SK-N-SH (cell line): ENCODE measurements at regions not wholly inside any gene's neighbourhood (a gene's known extent, or its start where the extent isn't known, plus 50 kb on each side); places are given as distances from the start of the nearest gene placed in this dataset.

ENCODE experiments used
- CTCF ChIA-PET: fragments of 300-600, 350-600 bp; formaldehyde crosslinking; extraction: SDS; loops from one replicate; lab custom pipeline; 2021; lab: Yijun Ruan, JAX
- POLR2A ChIA-PET: fragments of 350-600 bp; sonication (Branson Sonifier 250); formaldehyde crosslinking; extraction: SDS; loops from one replicate; lab custom pipeline; 2020; ENCODE audit warnings: antibody characterized with exemption, inconsistent platforms; lab: Yijun Ruan, JAX
- DNase-seq: peaks from one replicate; pipeline ENCODE4 v3.0.0; 2012
- H2AFZ ChIP-seq: fragments of 200-600 bp; sonication (generic); 2 replicates; pipeline ENCODE4 v1.8.1; 2016; ENCODE audit warnings: antibody characterized with exemption, mild to moderate bottlenecking, low read depth
- H3F3A ChIP-seq: fragments of 200-600 bp; sonication (generic); replicated peaks from 2 replicates; pipeline ENCODE3; 2016; ENCODE audit warnings: antibody characterized with exemption, mild to moderate bottlenecking; ENCODE audit not compliant: insufficient read depth
- H3K27ac ChIP-seq, 2 experiments: fragments of 200-500 bp in 1 of 2; fragments of 200-600 bp in 1 of 2; sonication (Bioruptor generic) in 1 of 2; sonication (generic), shearing (Covaris generic) in 1 of 2; 2 replicates each; pipeline versions ENCODE4 v1.5.1 to v1.6.1; 2014 to 2016; ENCODE audit warnings: low read depth in 2 of 2, inconsistent platforms in 1 of 2, low read length in 1 of 2, mild to moderate bottlenecking in 1 of 2, mixed read lengths in 1 of 2
- H3K27me3 ChIP-seq: fragments of 200-600 bp; sonication (generic), shearing (Covaris generic); 2 replicates; pipeline ENCODE4 v1.6.1; 2016; ENCODE audit warnings: mixed run types; ENCODE audit not compliant: insufficient read depth
- H3K36me3 ChIP-seq, 2 experiments: fragments of 200-500 bp in 1 of 2; fragments of 200-600 bp in 1 of 2; sonication (Bioruptor generic) in 1 of 2; sonication (generic) in 1 of 2; replicated peaks in 1 of 2; 2 replicates each; pipeline versions ENCODE3 to v1.5.1; 2014 to 2016; ENCODE audit warnings: low read length in 1 of 2, mild to moderate bottlenecking in 1 of 2; ENCODE audit not compliant: insufficient read depth in 2 of 2, control insufficient read depth in 1 of 2
- H3K4me1 ChIP-seq, 2 experiments: fragments of 200-500 bp in 1 of 2; fragments of 200-600 bp in 1 of 2; sonication (Bioruptor generic) in 1 of 2; sonication (generic), shearing (Covaris generic) in 1 of 2; 2 replicates each; pipeline versions ENCODE4 v1.5.1 to v1.6.1; 2014 to 2016; ENCODE audit warnings: low read depth in 1 of 2, low read length in 1 of 2, mixed run types in 1 of 2; ENCODE audit not compliant: insufficient read depth in 2 of 2, control insufficient read depth in 1 of 2
- H3K4me2 ChIP-seq: fragments of 200-600 bp; sonication (generic), shearing (Covaris generic); 2 replicates; pipeline ENCODE4 v1.6.1; 2017; ENCODE audit warnings: mixed run types
- H3K4me3 ChIP-seq, 2 experiments: fragments of 200-500 bp in 1 of 2; fragments of 200-600 bp in 1 of 2; sonication (Bioruptor generic) in 1 of 2; sonication (generic), shearing (Covaris generic) in 1 of 2; 2 replicates each; pipeline versions ENCODE4 v1.5.1 to v1.8.1; 2014 to 2016; ENCODE audit warnings: low read depth in 2 of 2, inconsistent platforms in 1 of 2, low read length in 1 of 2, mild to moderate bottlenecking in 1 of 2, mixed read lengths in 1 of 2, moderate library complexity in 1 of 2
- H3K79me2 ChIP-seq: fragments of 200-600 bp; sonication (generic); 2 replicates; pipeline ENCODE4 v1.8.1; 2017; ENCODE audit warnings: mild to moderate bottlenecking; ENCODE audit not compliant: insufficient read depth
- H3K9ac ChIP-seq: fragments of 200-600 bp; sonication (generic); 2 replicates; pipeline ENCODE4 v1.6.1; 2017; ENCODE audit warnings: mixed run types
- H3K9me2 ChIP-seq: fragments of 200-600 bp; sonication (generic); 2 replicates; pipeline ENCODE4 v1.6.1; 2017; ENCODE audit warnings: mixed run types
- H3K9me3 ChIP-seq: fragments of 200-600 bp; sonication (generic); 2 replicates; pipeline ENCODE4 v1.6.1; 2017; ENCODE audit warnings: mixed run types, mild to moderate bottlenecking, moderate library complexity
- H4K20me1 ChIP-seq: fragments of 200-600 bp; sonication (generic); 2 replicates; pipeline ENCODE4 v1.6.1; 2017; ENCODE audit warnings: mild to moderate bottlenecking, mixed run types; ENCODE audit not compliant: insufficient read depth
- CTCF ChIP-seq: fragments of 200-600 bp; sonication (generic); IDR thresholded peaks from 2 replicates; pipeline ENCODE4 v1.6.1; 2017; ENCODE audit warnings: antibody characterized with exemption, mild to moderate bottlenecking, moderate library complexity
- ELF1 ChIP-seq: IDR thresholded peaks from 2 replicates; pipeline ENCODE4 v1.4.0; 2012
- EZH2phosphoT487 ChIP-seq: fragments of 200-600 bp; sonication (generic); IDR thresholded peaks from 2 replicates; pipeline ENCODE4 v1.6.1; 2017; ENCODE audit warnings: low read depth, mixed run types, mild to moderate bottlenecking, antibody characterized with exemption, moderate library complexity, borderline replicate concordance
- FOSL2 ChIP-seq: IDR thresholded peaks from 2 replicates; pipeline ENCODE4 v1.4.0; 2012; ENCODE audit warnings: low read depth, mild to moderate bottlenecking, moderate library complexity, borderline replicate concordance
- FOXJ3 ChIP-seq: sonication (generic); formaldehyde crosslinking; IDR thresholded peaks from 2 replicates; pipeline ENCODE4 v1.5.1; 2020; ENCODE audit warnings: mild to moderate bottlenecking, missing genetic modification reagents
- GABPA ChIP-seq: IDR thresholded peaks from 2 replicates; pipeline ENCODE4 v1.4.0; 2012; ENCODE audit warnings: low read depth, mild to moderate bottlenecking
- IRF3 ChIP-seq: fragments of 150-350 bp; IDR thresholded peaks from 2 replicates; pipeline ENCODE4 v1.6.1; 2016; ENCODE audit warnings: mild to moderate bottlenecking, low read depth, low read length
- JUND ChIP-seq: IDR thresholded peaks from 2 replicates; pipeline ENCODE4 v1.4.0; 2012
- MXI1 ChIP-seq: IDR thresholded peaks from 2 replicates; pipeline ENCODE4 v1.6.1; 2012; ENCODE audit warnings: mild to moderate bottlenecking, low read depth, low read length, improper control_type of control experiment
- NFIC ChIP-seq: IDR thresholded peaks from 2 replicates; pipeline ENCODE4 v1.4.0; 2012; ENCODE audit warnings: borderline replicate concordance
- RFX5 ChIP-seq: IDR thresholded peaks from 2 replicates; pipeline ENCODE4 v1.6.1; 2012; ENCODE audit warnings: mild to moderate bottlenecking, improper control_type of control experiment, low read length
- TAF1 ChIP-seq: IDR thresholded peaks from 2 replicates; pipeline ENCODE4 v1.6.1; 2012; ENCODE audit warnings: low read depth, mild to moderate bottlenecking, low read length, moderate library complexity, borderline replicate concordance
- ZBTB33 ChIP-seq: IDR thresholded peaks from 2 replicates; pipeline ENCODE4 v1.4.0; 2012; ENCODE audit warnings: low read depth, borderline replicate concordance
- WGBS: methylation state at CpG from one replicate; pipeline ENCODE4 v1.1.6; 2017; ENCODE audit warnings: low lambda C conversion rate; 5-methylcytosine and 5-hydroxymethylcytosine counted together

GRCh38 chr22:49576241-49577141 is 251.2 kb downstream of the BRD1 start:
- peak; percentile 9 for DNase-seq
- CTCF ChIA-PET = no interaction called here
- POLR2A ChIA-PET = no interaction called here

More at GRCh38 chr22:49576241-49577141, 251.2 kb downstream of the BRD1 start:
- Histone ChIP-seq H3K4me1 (no peaks in the 10 kb centered on the region), H4K20me1 (no peaks in the 10 kb centered on the region), H3K36me3 (no peaks in the 10 kb centered on the region), H3K9ac (no peak overlapping the region), H3K4me3 (no peak overlapping the region), H2AFZ (no peak overlapping the region), H3K27ac (no peak overlapping the region), H3K79me2 (no peaks in the 10 kb centered on the region), H3F3A (no peaks in the 10 kb centered on the region), H3K27me3 (no peaks in the 10 kb centered on the region; the same call in 1 of the 2 replicates), H3K9me3 (no peaks in the 10 kb centered on the region), H3K4me2 (no peak overlapping the region), H3K9me2 (no peaks in the 10 kb centered on the region)
- TF ChIP-seq TAF1 (no peak), NFIC (no peak), FOSL2 (no peak), IRF3 (no peak), GABPA (no peak), JUND (no peak), RFX5 (no peak), ELF1 (no peak), FOXJ3 (CRISPR knock-in tag) (no peak), CTCF (no peak), EZH2phosphoT487 (no peak), MXI1 (no peak), ZBTB33 (no peak)
- WGBS = 23% methylated on average over 21 of the region's 36 CpGs
